Uterus (tissue), 2 donors: ENCODE measurements at regions not wholly inside any gene's neighbourhood (a gene's known extent, or its start where the extent isn't known, plus 50 kb on each side); places are given as distances from the start of the nearest gene placed in this dataset.

Experiments used
- CTCF ChIP-seq, 4 experiments: fragments of 200-600 bp in 2 of 4; fragments of 450-650 bp in 2 of 4; sonication (generic) in 2 of 4; IDR thresholded peaks; one replicate each; pipeline ENCODE4 v1.5.1; 2016 to 2019; ENCODE audit warnings: antibody characterized with exemption in 4 of 4, mild to moderate bottlenecking in 2 of 4, moderate library complexity in 1 of 4
- POLR2A ChIP-seq, 2 donors: fragments of 450-650 bp; IDR thresholded peaks; one replicate each; pipeline ENCODE4 v1.6.1; 2016; ENCODE audit warnings: antibody characterized with exemption in 2 of 2, mild to moderate bottlenecking in 1 of 2, moderate library complexity in 1 of 2

- TF ChIP-seq CTCF (IDR thresholded peaks at IDR 0.05) = no peak
- TF ChIP-seq POLR2A (IDR thresholded peaks at IDR 0.05) = no peak
These were observed 99.6 kb upstream of the SCG2 start for GRCh38 chr2:223701761-223702160.
